Right renal pelvis (tissue), 4 donors: ENCODE measurements at regions not wholly inside any gene's neighbourhood (a gene's known extent, or its start where the extent isn't known, plus 50 kb on each side); places are given as distances from the start of the nearest gene placed in this dataset.
"Not testable (repeated sequence)": the region's sequence is repeated elsewhere in the genome, so short reads cannot be mapped to it uniquely, and the experiment has no call there.

Experiments
- DNase-seq, 4 donors: peaks; one replicate each; pipeline ENCODE4 v3.0.0-alpha.2; 2013; ENCODE audit warnings: low read depth in 4 of 4, low spot score in 3 of 4, missing footprints in 1 of 4

DNA sequence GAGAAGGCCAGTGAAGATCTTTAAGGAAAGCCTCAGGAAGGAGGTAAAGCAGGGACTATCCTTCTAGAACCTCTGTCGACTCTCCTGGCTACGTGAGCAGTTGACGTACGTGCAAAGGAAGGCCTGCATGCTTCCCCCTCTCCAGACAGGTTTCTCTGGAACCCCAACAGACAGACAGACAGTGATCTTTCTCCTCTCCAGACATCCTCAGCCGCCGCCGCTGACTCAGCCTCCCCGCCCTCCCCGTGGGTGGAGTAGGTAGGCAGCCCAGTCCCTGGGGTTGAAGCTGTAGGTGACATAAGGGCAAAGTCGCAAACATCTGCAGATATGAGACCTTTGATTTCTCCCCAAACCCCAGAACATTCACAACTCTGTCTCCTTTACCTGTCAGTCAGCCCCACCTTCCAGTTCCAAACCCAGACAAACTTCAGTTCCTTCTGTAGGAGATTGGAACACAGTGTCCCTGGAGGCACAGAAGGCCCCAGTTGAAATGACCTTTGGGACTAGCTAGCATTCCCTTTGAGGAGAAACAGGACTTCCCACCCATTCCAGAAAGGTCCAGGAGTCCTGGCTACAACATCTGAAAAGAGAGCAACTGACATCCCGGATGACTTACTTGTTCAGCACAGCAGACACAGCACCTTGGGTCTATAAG is 146.0 kb upstream of the JUN start:
- no peak for DNase-seq

DNA sequence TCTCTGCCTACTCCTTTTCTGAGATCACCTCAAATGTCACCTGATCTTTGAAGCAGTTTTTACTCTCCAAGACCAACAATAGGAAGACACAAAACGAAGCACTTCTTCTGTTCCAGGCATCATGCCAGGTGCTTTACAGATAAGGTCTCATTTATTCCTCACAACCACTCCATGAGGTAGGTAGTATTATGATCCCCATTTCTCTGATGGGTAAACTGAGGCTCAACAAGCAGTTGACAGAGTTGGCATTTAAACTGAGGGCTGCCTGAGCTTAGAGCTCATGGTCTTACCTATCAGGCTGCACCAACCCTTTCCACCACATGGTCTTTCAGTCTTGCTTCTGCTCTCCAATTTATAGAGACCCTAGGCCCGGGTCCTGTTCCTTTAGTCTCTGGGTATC is 147.2 kb upstream of the JUN start:
- DNase-seq, result no peak

DNA sequence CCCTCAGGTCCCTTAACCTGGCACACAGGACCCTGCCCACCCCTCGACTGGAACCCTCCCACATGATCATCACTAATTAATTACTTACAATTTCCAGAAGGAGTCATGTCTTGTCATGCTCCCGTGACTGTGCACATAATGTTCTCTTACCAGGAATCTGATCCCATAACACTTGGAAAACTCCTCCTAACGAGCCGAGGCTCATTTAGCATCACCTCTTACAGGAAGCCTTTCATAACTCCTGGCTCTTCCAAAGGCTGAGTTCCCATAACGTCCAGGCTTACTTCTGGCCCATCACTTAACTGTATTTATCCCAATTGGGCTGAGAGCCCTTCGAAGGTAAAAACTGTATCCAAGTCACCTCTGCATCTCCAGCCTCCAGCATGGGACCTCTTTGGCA is 147.9 kb upstream of the JUN start:
- DNase-seq, result no peak

DNA sequence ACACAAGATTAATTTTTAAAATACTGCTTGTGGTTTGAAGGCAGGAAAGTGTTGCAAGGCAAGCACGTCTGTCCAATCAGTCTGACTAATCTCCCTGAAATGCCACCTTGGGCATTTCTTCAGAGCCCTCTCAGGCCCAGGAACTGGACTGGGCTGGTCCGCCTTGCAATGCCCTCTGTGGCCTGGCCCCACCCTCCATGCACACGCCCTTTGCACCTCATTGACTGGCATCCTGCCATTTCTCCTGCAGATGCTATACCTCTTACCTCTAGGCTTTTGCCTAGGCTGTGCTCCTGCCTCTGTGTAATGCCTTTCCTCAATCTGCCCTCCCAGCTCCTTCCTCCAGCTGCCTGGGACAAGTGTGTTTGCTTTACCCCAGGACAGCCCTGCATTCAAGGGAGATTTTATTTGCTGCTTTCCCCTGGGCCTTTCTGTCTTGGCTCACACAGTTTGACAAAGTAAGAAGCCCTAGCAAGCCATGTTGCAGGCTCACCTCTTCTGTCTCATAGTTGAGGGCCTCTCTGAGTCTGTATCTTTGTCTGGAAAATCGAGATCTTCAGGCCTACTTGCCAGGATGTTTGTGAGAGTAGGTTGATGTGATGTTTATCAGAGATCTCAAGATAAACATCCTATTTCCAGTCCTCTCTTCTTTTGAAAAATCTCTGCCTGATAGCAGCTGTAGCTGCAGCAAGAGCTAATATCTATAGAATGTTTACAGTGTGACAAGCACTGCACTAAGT is 149.2 kb upstream of the JUN start:
- peak in 1 of 4 donors; percentile 18 for DNase-seq

DNA sequence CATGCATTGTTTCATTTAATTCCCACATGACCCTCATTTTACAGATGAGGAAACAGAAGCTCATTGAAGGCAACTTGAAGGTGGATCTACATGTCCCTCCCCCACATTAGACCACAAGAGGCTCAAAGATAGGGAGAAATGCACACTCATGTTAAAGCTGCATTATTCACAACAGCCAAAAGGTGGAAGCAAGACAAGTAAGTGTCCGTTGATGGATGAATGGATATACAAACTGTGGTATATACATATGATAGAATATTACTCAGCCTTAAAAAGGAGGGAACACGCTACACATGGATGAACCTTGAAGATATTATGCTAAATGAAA is 149.7 kb upstream of the JUN start:
- no peak for DNase-seq

DNA sequence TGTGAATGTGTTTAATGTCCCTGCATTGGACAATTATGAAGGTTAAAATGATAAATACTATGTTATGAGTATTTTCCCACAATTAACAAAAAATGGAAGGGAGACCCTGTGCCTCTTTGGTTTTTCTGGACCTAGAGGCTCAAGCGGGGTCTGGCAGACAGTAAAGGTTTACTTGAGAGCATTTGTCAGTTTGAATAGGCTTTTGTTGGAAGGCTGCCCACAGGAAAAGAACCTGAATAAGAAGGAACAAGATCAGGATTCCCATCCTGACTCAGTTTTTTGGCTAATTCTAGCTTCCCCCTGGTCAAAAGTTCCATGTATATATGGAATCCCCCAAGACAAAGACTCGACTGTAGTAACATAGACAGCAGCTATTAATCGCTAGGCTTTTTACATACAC is 150.9 kb upstream of the JUN start:
- no peak for DNase-seq

DNA sequence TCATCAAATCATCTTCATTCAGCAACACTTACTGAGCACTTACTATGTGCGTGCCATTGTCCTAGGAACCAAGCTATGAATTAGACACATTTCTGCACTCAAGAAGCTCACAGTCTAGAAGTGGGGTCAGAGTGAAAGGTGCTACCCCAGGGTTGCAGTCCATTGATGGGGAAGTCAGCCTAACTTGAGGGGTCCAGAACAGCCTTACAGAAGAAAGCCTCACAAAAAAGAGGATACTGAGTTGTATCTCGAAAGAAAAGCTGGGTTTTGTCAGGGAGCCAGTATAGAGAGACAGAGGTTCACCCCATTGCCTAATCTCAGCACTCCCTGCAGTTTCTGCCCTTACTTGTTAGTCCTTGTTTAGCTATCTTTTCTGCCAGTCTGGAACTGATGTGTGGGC is 153.1 kb upstream of the JUN start:
- DNase-seq, result no peak

DNA sequence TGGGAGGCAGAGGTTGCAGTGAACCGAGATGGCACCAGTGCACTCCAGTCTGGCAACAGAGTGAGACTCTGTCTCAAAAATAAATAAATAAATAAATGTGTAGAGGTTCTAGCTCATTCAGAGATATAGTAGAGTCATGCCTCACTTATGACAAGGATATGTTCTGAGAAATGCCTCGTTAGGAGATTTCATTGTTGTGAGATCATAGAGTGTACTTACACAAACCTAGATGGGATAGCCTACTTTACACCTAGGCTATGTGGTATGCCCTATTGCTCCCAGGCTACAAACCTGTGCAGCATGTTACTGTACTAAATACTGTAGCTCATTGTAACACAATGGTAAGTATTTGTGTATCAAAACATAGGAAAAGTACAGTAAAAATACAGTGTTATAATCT is 155.3 kb upstream of the JUN start:
- no peak for DNase-seq

DNA sequence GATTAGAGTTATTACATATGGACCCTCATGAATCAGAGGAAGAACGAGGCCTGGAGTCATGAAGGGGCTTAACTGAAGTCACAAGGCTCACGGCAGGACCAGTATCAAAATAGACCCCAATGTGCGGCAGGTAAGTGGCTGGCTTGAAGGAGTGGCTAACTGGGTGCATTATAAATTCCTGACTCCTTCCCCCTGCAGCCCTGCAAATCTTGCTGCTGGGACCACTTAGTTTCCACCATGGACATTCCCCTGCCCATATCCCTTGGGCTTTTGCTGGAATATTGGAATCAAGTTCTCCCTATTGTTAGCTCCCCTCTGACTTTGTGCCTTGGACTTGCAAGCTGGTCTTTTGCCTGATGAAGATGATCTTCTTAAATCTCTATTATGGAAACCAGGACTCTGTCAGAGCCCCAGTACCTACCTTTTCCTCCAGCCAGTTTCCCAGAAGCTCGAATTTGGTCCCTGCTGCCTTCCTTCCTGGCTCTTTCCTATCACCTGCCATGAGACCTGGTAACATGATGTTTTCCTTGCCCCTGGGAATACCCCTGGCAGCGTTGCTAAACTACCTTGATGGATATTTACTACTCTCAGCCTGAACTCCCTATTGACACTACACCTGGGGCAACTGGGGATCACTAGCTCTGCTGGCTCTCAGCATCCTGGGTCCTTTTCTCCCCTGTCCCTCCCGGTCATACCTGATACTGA is 156.0 kb upstream of the JUN start:
- DNase-seq, result no peak

DNA sequence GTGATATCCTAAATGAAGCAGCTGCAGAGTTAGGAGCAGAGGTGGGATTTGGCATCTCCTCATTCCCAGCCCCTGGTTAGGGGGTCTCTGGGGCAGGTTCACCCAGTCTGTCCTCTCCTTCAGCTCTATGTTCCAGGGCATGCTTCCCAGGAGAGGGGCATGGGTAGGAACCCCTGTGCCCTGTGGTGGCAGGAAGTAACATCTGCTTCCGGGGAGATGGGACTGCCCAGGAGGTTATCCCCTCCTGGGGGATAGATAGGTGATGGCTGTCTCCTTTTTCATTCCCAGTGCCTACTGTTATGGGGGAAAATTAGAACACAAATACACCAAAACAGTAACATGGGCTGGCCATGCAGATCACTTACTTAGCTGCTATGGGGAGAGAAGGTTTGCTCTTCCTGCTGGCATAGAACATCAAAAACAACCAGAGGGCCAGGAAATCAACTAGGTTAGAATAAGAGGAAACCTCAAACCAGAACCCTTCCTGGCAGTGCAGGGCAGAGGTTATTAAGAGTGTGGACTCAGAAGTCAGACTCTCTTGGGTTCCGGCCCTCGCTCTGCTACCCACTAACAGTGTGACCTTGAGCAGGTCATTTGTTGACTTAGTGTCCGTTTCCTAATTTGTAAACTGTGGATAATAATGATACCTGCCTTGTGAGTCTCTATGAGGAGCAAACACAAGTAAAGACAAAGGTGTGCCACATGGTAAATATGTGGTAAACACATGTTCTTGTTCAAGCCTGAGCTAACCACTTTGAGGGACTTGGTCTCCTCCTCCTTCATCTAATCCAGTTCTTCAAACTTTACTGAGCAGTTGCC is 157.8 kb upstream of the JUN start:
- DNase-seq, result no peak

DNA sequence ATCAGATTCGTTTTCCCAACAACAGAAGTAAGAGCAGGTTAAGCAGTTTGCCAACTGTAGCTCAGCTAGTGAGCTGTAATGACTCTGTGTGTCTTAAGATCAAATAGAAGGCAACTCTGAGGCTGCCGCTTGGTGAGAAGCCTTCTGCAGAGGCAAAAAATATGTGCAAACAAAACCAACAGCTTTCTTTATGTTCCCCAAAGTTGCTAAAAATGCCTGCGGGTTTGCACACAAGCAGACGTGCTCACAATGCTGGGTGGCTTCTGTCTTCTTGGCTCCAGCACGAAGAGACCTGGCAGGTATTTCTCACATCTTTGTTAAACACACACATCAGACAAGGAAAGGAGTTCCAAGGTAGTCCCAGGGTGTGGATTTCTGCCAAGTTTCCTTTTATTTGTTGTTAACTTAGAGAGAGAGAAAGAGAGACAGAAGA is 158.9 kb upstream of the JUN start:
- no peak for DNase-seq

DNA sequence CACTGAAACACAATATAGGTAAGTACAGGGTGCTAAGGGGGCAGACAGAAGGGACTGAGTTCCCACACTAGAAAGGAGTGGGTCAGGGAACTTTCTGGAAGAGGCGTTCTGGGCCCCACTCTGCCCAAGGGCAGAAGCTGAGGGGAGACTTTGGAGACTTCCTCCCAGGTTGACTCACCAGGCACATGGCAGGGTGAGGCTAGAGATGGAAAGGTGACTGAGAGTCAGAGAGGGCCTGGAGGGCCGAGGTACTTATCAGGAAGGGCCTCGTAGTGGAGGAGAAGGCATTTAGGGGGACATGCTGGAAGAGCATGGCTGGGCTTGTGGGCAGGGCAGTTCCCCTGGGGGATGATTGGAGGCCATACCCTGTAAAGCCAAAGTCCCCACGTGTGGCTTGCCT is 159.9 kb upstream of the JUN start:
- no peak for DNase-seq

DNA sequence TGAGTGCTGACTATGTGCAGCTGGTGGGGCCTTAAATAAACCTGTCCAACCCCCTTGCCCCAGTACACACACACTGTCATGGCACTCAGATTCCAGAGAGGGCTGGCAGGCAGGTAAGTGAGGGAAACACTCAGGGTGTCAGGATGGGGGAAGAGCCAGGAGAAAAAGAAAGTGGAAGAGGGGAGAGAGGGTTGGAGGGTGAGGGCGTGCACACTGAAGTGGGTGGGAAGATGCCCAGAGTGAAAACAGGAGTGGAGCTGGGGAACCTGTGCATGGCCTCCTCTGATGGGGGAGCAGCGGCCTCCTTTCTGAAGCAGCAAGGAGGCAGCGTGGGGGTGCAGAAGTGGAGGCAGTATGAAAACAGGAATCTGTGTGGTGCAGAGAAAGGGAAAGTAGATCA is 160.6 kb upstream of the JUN start:
- no peak for DNase-seq

DNA sequence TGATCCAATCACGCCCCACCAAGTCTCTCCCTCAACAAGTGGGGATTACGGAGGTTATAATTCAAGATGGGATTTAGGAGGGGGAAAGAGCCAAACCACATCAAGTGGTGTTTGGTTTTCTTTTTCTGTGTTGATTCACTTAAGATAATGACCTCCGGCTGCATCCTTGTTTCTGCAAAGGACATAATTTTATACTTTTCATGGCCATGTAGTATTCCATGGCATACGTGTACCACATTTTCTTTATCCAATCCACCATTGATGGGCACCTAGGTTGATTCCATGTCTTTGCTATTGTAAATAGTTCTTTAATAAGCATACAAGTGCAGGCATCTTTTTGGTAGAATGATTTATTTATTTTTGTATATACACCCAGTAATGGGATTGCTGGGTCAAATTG is 162.5 kb upstream of the JUN start:
- DNase-seq, result no peak

DNA sequence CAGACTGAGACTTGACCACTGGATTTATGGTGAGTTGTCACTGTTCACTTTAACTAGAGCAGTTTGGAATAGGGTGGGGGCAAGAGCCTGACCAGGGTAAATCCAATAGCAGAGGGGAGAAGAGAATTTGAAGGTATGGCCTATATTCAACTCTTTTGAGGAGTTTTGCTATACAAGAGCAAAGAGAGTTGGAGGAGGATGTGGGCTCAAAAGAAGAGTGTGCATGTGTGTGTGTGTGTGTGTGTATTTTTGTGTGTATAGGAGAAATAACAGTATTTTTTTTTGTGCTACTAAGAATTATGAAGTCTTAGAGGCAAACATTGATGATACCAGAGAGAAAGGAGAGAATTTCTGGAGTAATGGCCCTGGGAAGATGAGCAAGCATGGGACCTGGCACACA is 164.8 kb upstream of the JUN start:
- no peak for DNase-seq

DNA sequence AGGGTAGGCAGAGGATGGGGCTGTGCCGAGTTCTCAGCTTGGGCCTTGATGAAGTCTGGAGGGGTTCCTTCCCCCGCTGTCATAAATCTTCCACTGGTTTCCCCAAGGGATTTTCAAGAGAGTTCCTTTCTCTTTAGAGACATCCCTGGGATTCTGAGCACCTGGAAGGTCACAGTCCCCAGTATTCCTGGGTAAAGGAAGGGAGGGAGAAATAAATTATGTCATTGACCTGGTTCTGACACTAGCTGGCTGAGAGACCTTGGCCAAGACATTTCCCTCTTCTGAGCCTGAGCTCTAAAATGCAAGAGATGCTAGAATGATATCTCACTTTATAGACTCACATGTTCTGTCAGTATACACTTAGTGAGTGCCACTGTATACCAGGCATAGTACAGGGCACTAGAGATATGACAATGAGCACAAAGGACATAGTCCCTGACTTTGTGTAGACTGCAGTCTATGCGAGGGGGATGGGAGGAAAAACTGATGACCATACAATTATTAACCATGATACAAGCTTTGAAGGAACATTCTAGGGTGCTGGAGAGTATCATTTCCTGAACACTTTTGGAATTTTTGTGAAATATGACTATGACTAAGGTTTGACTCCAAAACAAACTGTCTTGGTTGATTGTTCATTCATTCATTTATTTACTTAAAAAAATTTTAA is 165.8 kb upstream of the JUN start:
- no peak for DNase-seq

DNA sequence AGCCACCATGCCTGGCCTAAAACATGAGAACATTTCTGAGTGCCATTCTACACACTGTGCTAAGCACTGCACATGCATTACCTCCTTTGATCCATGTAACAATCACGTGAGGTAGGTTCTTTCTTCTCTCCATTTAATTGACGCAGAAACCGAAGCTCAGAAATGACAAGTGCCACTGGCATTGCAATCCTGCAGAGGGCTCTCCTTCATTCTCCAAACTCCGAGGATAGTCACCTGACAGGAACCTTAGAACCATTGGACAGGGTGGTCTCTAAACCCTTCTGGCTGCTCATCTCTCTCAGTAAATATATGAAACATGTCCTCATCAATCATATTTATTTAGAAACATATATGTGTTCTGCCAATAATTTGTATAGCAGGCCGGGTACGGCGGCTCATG is 167.1 kb upstream of the JUN start:
- no peak for DNase-seq

DNA sequence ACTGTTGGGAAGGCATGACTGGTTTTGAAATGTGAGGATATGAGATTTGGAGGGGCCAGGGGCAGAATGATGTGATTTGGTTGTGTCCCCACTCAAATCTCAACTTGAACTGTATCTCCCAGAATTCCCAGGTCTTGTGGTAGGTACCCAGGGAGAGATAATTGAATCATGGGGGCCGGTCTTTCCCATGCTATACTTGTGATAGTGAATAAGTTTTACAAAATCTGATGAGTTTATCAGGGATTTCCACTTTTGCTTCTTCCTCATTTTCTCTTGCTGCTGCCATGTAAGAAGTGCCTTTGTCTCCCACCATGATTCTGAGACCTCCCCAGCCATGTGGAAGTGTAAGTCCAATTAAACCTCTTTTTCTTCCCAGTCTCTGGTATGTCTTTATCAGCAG is 170.1 kb upstream of the JUN start:
- DNase-seq, result not testable (repeated sequence)

DNA sequence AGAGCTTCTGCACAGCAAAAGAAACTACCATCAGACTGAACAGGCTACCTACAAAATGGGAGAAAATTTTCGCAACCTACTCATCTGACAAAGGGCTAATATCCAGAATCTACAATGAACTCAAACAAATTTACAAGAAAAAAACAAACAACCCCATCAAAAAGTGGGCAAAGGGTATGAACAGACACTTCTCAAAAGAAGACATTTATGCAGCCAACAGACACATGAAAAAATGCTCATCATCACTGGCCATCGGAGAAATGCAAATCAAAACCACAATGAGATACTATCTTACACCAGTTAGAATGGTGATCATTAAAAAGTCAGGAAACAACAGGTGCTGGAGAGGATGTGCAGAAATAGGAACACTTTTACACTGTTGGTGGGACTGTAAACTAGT is 179.4 kb upstream of the JUN start:
- not testable (repeated sequence) for DNase-seq

DNA sequence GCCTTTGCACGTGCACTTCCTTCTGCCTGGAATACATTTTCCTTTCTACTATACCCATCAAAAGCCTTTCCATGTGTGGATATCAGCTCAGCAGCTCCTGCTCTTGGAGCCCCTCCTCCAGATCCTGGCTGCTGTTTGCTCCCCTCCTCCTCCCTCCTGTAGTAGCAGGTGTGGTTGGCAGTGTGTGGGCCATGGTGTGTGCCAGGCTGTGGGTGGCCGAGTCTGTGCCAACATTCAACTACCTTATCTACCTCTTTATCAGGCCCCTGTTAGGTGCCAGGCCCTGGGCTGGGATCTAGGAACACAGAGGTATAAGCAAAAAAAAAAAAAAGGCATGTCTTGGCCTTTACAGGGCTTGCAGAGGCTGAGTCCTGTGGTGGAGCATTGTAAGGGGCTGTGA is 180.6 kb upstream of the JUN start:
- no peak for DNase-seq

DNA sequence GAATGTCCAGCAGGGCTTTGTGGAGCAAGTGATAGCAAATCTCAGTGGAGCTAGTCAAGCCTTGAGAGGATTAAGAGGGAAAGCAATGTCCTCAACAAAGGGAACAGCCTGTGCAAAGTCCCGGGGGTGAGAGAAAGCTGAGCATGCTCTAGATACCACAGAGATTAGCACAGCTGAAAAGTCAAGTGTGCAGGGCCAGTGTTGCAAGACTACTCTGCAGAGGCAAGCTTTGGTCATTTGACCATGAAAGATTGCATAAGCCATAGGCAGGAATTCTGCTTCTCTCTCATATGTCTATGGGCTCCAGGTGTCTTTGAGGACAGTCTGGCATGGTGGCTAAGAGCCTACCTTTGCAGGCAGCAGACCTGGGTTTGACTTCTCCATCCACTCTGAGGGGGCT is 181.0 kb upstream of the JUN start:
- no peak for DNase-seq
